ENCODE measurements at regions not wholly inside any gene's neighbourhood (a gene's known extent, or its start where the extent isn't known, plus 50 kb on each side); places are given as distances from the start of the nearest gene placed in this dataset.

DNA sequence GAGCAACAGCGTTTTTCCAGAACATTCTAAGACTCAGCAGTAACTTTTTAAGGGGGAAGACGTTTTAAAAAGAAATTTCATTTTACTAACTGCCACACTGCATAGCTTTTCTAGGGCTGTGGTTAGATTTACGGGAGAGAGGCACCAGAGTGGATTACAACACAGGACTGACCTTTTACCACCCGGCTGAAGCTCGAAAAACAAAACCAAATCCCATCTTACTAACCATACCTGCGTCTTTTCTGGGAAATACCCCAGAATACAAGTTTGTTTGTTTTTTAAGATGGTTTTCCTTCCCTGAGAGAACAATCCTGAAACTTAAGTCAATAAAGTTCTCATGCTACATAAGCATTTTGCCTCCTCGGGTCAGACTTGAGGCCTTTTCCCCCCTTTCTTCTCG lies 209.3 kb upstream of the SOX4 start:
- Histone ChIP-seq H3K9ac (ENCODE audit: low read length) (no peak overlapping the region), H3K79me2 (ENCODE audit: control insufficient read depth, insufficient read depth, low read length) (no peaks in the 10 kb centered on the region), H3K27ac (ENCODE audit: low read length in 2 of 2) (no peak overlapping the region), H3K36me3 (replicated peaks in 1 of 2; ENCODE audit: control extremely low read depth in 1 of 2, control insufficient read depth in 1 of 2, extremely low read depth in 1 of 2, insufficient read depth in 2 of 2, low read length in 1 of 2) (no peaks in the 10 kb centered on the region), H4K20me1 (ENCODE audit: control insufficient read depth, insufficient read depth, low read length, poor library complexity, severe bottlenecking) (no peaks in the 10 kb centered on the region), H3K27me3 (replicated peaks in 1 of 4; ENCODE audit: control extremely low read depth in 1 of 4, control insufficient read depth in 3 of 4, insufficient read depth in 4 of 4, low read length in 3 of 4) (no peaks in the 10 kb centered on the region), H3K9me3 (ENCODE audit: control extremely low read depth in 1 of 3, control insufficient read depth in 2 of 3, insufficient read depth in 1 of 3, low read length in 2 of 3) (peaks cover 0 to 3% (median 0%) of the 10 kb centered on the region in 3 donors), H3K4me2 (replicated peaks; ENCODE audit: low read depth, low read length, poor library complexity, severe bottlenecking) (no peak overlapping the region), H2AFZ (ENCODE audit: insufficient read depth, low read depth, low read length, poor library complexity, severe bottlenecking) (no peak overlapping the region), H3K4me3 (ENCODE audit: control extremely low read depth in 1 of 5, extremely low read depth in 1 of 5, insufficient read depth in 1 of 5, low read depth in 2 of 5, low read length in 4 of 5) (no peak overlapping the region), H3K4me1 (ENCODE audit: control insufficient read depth in 2 of 2, insufficient read depth in 2 of 2, low read length in 2 of 2) (no peaks in the 10 kb centered on the region)
- Mint-ChIP-seq H3K27me3 (no peaks in the 10 kb centered on the region), H3K9me3 (ENCODE audit: insufficient read depth) (no peaks in the 10 kb centered on the region), H3K4me3 (no peak overlapping the region), H3K4me1 (no peaks in the 10 kb centered on the region), H3K27ac (no peak overlapping the region)
- ChIA-PET CTCF (no interaction called here), POLR2A (no interaction called here)
- no peak for DNase-seq
- intact Hi-C loops (cut with micrococcal nuclease) = no loop called here
- WGBS (ENCODE audit: insufficient coverage) = no CpG with 5 or more reads among the region's 8 CpGs
- ATAC-seq (ENCODE audit: low read depth) = no peak
- TF ChIP-seq, protein P1, sequence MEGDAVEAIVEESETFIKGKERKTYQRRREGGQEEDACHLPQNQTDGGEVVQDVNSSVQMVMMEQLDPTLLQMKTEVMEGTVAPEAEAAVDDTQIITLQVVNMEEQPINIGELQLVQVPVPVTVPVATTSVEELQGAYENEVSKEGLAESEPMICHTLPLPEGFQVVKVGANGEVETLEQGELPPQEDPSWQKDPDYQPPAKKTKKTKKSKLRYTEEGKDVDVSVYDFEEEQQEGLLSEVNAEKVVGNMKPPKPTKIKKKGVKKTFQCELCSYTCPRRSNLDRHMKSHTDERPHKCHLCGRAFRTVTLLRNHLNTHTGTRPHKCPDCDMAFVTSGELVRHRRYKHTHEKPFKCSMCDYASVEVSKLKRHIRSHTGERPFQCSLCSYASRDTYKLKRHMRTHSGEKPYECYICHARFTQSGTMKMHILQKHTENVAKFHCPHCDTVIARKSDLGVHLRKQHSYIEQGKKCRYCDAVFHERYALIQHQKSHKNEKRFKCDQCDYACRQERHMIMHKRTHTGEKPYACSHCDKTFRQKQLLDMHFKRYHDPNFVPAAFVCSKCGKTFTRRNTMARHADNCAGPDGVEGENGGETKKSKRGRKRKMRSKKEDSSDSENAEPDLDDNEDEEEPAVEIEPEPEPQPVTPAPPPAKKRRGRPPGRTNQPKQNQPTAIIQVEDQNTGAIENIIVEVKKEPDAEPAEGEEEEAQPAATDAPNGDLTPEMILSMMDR (IDR thresholded peaks at IDR 0.05) = no peak
- TF ChIP-seq EZH2 (IDR thresholded peaks at IDR 0.05; ENCODE audit: borderline replicate concordance, insufficient read depth, low read depth, low read length, poor library complexity, severe bottlenecking) = no peak

DNA sequence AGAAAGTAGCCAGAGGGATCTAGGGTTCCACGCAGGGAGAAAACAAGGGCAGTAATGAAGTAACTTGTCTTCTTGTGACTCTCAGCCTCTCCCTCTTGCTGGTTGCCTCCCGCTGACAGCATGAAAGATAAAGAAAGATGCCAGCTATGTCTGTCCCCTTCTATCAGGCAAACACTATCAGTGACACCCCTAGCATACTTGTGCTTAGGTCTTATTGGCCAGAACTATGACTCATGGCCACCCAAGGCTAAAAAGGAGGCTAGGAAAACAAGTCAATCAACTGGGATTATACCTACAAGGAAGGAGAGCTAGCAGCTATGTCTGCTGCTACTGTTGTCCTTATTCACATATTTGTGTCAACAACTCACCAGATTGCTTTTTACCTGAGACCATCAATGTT lies 206.8 kb upstream of the SOX4 start:
- ChIA-PET POLR2A (no interaction called here), CTCF (no interaction called here)
- ATAC-seq (ENCODE audit: low read depth) = no peak
- Histone ChIP-seq H3K36me3 (replicated peaks in 1 of 2; ENCODE audit: control extremely low read depth in 1 of 2, control insufficient read depth in 1 of 2, extremely low read depth in 1 of 2, insufficient read depth in 2 of 2, low read length in 1 of 2) (no peaks in the 10 kb centered on the region), H3K9me3 (ENCODE audit: control extremely low read depth in 1 of 3, control insufficient read depth in 2 of 3, insufficient read depth in 1 of 3, low read length in 2 of 3) (peaks cover 0 to 3% (median 0%) of the 10 kb centered on the region in 3 donors), H3K79me2 (ENCODE audit: control insufficient read depth, insufficient read depth, low read length) (no peaks in the 10 kb centered on the region), H3K4me2 (replicated peaks; ENCODE audit: low read depth, low read length, poor library complexity, severe bottlenecking) (no peak overlapping the region), H3K27me3 (replicated peaks in 1 of 4; ENCODE audit: control extremely low read depth in 1 of 4, control insufficient read depth in 3 of 4, insufficient read depth in 4 of 4, low read length in 3 of 4) (no peaks in the 10 kb centered on the region), H3K4me1 (ENCODE audit: control insufficient read depth in 2 of 2, insufficient read depth in 2 of 2, low read length in 2 of 2) (no peaks in the 10 kb centered on the region), H3K27ac (ENCODE audit: low read length in 2 of 2) (no peak overlapping the region), H3K4me3 (ENCODE audit: control extremely low read depth in 1 of 5, extremely low read depth in 1 of 5, insufficient read depth in 1 of 5, low read depth in 2 of 5, low read length in 4 of 5) (no peak overlapping the region), H3K9ac (ENCODE audit: low read length) (no peak overlapping the region), H4K20me1 (ENCODE audit: control insufficient read depth, insufficient read depth, low read length, poor library complexity, severe bottlenecking) (no peaks in the 10 kb centered on the region), H2AFZ (ENCODE audit: insufficient read depth, low read depth, low read length, poor library complexity, severe bottlenecking) (no peak overlapping the region)
- H3K27me3 Mint-ChIP-seq = no peaks in the 10 kb centered on the region
- no peaks in the 10 kb centered on the region for H3K4me1 Mint-ChIP-seq
- no peaks in the 10 kb centered on the region for H3K9me3 Mint-ChIP-seq (ENCODE audit: insufficient read depth)
- WGBS (ENCODE audit: insufficient coverage) = no CpG with 5 or more reads among the region's 2 CpGs
- intact Hi-C loops (cut with micrococcal nuclease) = no loop called here
- H3K27ac Mint-ChIP-seq = no peak overlapping the region
- no peak overlapping the region for H3K4me3 Mint-ChIP-seq
- DNase-seq = no peak
- no peak for TF ChIP-seq EZH2 (IDR thresholded peaks at IDR 0.05; ENCODE audit: borderline replicate concordance, insufficient read depth, low read depth, low read length, poor library complexity, severe bottlenecking)
- TF ChIP-seq, protein P1 (IDR thresholded peaks at IDR 0.05) = no peak

Measured in B cell (primary cell).